ENCODE measurements at regions not wholly inside any gene's neighbourhood (a gene's known extent, or its start where the extent isn't known, plus 50 kb on each side); places are given as distances from the start of the nearest gene placed in this dataset.

GRCh38 chr1:56227401-56227800, 352.0 kb downstream of the PLPP3 start:
- Histone ChIP-seq H3K9me3 (ENCODE audit: low read length) (no peaks in the 10 kb centered on the region), H3K27me3 (ENCODE audit: low read length) (no peaks in the 10 kb centered on the region), H3K4me2 (ENCODE audit: low read length) (no peak overlapping the region), H4K20me1 (ENCODE audit: low read length) (no peaks in the 10 kb centered on the region), H3K79me2 (ENCODE audit: low read length) (no peaks in the 10 kb centered on the region), H3K9me2 (replicated peaks; ENCODE audit: low read length) (no peaks in the 10 kb centered on the region), H3K4me3 (ENCODE audit: low read length) (no peak overlapping the region), H3K9ac (ENCODE audit: low read length) (no peak overlapping the region), H3K4me1 (ENCODE audit: insufficient read depth, low read length) (0 out of 2 replicates have a peak, but pooled peaks cover 9% of the 10 kb centered on the region), H3K36me3 (ENCODE audit: low read depth, low read length) (no peaks in the 10 kb centered on the region), H2AFZ (ENCODE audit: low read length) (no peak overlapping the region), H3K27ac (ENCODE audit: low read length) (no peak overlapping the region), H3F3A (ENCODE audit: low read length, unreplicated experiment) (no peaks in the 10 kb centered on the region)
- no TSS peak for BruUV-seq (replicated peaks)
- ATAC-seq (peak; percentile 50), DNase-seq (peak; percentile 28)
- ChIA-PET CTCF (no interaction called here), POLR2A (ENCODE audit: unreplicated experiment) (no interaction called here)
- intact Hi-C loops (cut with micrococcal nuclease): no loop called here
- no peak for TF ChIP-seq EZH2phosphoT487 (IDR thresholded peaks at IDR 0.05; ENCODE audit: borderline replicate concordance, low read length)
- no peak for TF ChIP-seq CTCF (conservative IDR thresholded peaks at IDR 0.05; ENCODE audit: low read depth, low read length)
- TF ChIP-seq EZH2 (IDR thresholded peaks at IDR 0.05; ENCODE audit: low read length, unreplicated experiment): no peak

DNA sequence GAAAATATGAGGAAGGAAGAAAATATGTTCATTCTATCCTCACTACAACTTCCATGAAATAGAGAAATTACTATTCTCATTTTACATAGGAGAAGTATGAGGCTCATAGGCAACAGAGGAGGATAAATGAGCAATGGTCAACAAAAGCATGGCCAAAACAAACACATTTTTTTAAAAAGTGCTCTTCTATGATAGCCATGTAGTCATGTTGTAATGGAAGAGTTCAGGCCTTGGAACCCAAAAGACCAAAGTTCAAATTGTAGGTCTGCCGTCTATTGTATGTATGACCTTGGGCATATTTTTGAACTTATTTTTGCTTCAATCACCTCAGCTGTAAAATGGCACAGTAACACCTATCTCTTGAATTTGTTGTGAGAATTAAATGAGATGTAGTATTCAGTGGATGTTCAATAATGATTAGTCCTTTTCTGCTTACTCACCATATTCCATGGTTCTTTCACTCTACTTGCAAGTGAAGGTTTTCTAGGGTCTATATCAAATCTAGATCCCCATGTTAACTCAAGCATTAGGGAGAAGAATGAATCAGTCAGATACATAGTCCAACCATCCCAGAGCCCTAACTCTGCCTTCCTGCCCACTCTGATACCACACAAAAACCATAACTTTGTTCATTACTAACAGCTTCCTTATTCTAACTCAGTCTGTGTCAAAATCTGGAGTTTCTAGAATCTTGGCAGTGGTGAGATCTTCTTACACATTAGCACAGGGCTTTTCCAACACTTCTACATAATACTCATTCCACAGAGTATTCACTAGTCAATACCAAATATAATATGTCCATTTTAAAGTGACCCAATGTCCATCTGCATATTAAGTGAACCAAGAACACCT, 353.2 kb downstream of the PLPP3 start:
- no peak for DNase-seq
- no peak overlapping the region for H2AFZ ChIP-seq (ENCODE audit: low read length)
- H4K20me1 ChIP-seq (ENCODE audit: low read length): no peaks in the 10 kb centered on the region
- H3K27ac ChIP-seq (ENCODE audit: low read length): no peak overlapping the region
- intact Hi-C loops (cut with micrococcal nuclease): no loop called here
- ChIA-PET POLR2A (ENCODE audit: unreplicated experiment) (no interaction called here), CTCF (no interaction called here)
- no peaks in the 10 kb centered on the region for H3K27me3 ChIP-seq (ENCODE audit: low read length)
- no peaks in the 10 kb centered on the region for H3K9me2 ChIP-seq (replicated peaks; ENCODE audit: low read length)
- no TSS peak for BruUV-seq (replicated peaks)
- no peaks in the 10 kb centered on the region for H3F3A ChIP-seq (ENCODE audit: low read length, unreplicated experiment)
- TF ChIP-seq EZH2 (IDR thresholded peaks at IDR 0.05; ENCODE audit: low read length, unreplicated experiment): no peak
- TF ChIP-seq EZH2phosphoT487 (IDR thresholded peaks at IDR 0.05; ENCODE audit: borderline replicate concordance, low read length): no peak
- no peak for TF ChIP-seq CTCF (conservative IDR thresholded peaks at IDR 0.05; ENCODE audit: low read depth, low read length)
- no peak overlapping the region for H3K9ac ChIP-seq (ENCODE audit: low read length)
- no peaks in the 10 kb centered on the region for H3K79me2 ChIP-seq (ENCODE audit: low read length)
- ATAC-seq: peak; percentile 38; the same call in 1 of the 2 replicates
- no peak overlapping the region for H3K4me3 ChIP-seq (ENCODE audit: low read length)
- no peaks in the 10 kb centered on the region for H3K9me3 ChIP-seq (ENCODE audit: low read length)
- H3K4me1 ChIP-seq (ENCODE audit: insufficient read depth, low read length): 0 out of 2 replicates have a peak, but pooled peaks cover 9% of the 10 kb centered on the region
- H3K4me2 ChIP-seq (ENCODE audit: low read length): no peak overlapping the region
- H3K36me3 ChIP-seq (ENCODE audit: low read depth, low read length): no peaks in the 10 kb centered on the region

DNA sequence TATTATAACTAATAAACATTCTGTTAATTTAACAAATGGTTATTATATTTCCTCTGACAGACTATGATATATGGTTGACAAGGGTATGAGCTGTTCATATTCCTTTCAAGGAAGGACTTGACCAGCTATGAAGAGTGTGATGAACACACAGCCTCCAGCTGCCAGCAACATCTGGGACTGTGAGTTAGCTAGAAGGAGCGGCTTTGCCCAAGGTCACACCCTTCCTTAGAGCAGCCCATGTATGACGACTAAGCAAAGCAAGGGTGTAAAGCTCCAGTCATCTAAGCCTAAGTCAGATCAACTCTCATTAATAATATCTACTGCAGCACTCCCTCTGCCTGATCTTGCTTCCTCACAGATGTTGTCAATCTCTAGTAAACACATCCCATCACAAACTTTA, 355.4 kb downstream of the PLPP3 start:
- Histone ChIP-seq H3K27ac (ENCODE audit: low read length) (no peak overlapping the region), H3K9me2 (replicated peaks; ENCODE audit: low read length) (no peaks in the 10 kb centered on the region), H3F3A (ENCODE audit: low read length, unreplicated experiment) (no peaks in the 10 kb centered on the region), H3K36me3 (ENCODE audit: low read depth, low read length) (no peaks in the 10 kb centered on the region), H3K79me2 (ENCODE audit: low read length) (no peaks in the 10 kb centered on the region), H3K4me3 (ENCODE audit: low read length) (no peak overlapping the region), H3K9ac (ENCODE audit: low read length) (no peak overlapping the region), H3K27me3 (ENCODE audit: low read length) (no peaks in the 10 kb centered on the region), H2AFZ (ENCODE audit: low read length) (no peak overlapping the region), H3K4me1 (ENCODE audit: insufficient read depth, low read length) (0 out of 2 replicates have a peak, but pooled peaks cover 9% of the 10 kb centered on the region), H3K4me2 (ENCODE audit: low read length) (no peak overlapping the region), H3K9me3 (ENCODE audit: low read length) (no peaks in the 10 kb centered on the region), H4K20me1 (ENCODE audit: low read length) (no peaks in the 10 kb centered on the region)
- ChIA-PET POLR2A (ENCODE audit: unreplicated experiment) (no interaction called here), CTCF (no interaction called here)
- ATAC-seq: no peak
- DNase-seq: no peak
- BruUV-seq (replicated peaks): no TSS peak
- intact Hi-C loops (cut with micrococcal nuclease): no loop called here
- TF ChIP-seq EZH2phosphoT487 (IDR thresholded peaks at IDR 0.05; ENCODE audit: borderline replicate concordance, low read length) (no peak), EZH2 (IDR thresholded peaks at IDR 0.05; ENCODE audit: low read length, unreplicated experiment) (no peak), CTCF (conservative IDR thresholded peaks at IDR 0.05; ENCODE audit: low read depth, low read length) (no peak)
